H4 (cell line): ENCODE measurements at regions not wholly inside any gene's neighbourhood (a gene's known extent, or its start where the extent isn't known, plus 50 kb on each side); places are given as distances from the start of the nearest gene placed in this dataset.
"Not testable (repeated sequence)": the region's sequence is repeated elsewhere in the genome, so short reads cannot be mapped to it uniquely, and the experiment has no call there.

Experiments
- DNase-seq: peaks from one replicate; pipeline ENCODE4 v3.0.0-alpha.2; 2015; ENCODE audit warnings: low spot score

DNA sequence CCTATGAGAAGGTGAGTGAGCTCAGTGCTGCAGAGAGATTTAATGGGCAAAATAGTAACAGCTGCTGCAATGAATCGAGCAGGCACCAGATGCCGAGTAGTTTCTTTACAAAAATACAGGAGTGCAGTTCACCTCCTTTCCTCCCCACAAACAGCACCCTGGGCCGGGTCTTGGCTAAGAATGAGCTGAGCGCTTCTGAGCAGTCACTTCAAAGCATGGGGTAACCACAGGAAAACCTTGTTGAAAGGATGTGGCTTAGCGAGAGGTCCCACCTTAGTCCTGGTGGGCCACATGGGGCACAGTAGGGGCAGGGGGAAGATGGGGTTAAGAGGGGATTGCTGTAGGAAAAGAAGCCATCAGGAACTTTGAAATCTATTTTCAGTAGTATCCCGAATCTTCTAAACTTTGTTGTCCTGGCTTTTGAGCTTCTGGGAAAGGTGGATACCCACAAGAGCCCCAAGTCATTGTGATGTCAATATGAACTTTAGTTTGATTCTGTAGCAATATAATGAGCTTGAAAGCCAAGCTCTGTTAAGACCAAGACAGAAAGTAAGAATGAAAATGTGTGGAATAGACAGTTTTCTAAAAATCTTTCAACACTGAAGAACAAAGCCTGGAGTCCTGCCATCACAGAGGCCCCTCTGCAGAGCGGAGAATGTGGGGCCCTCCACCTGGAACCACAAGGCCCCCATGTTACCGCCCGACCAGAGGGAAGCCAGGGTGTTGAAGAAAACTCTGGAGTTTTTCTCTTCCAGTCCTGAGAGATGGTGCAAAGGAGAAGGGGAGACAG is 101.0 kb upstream of the ZNF236 start:
- DNase-seq = no peak

DNA sequence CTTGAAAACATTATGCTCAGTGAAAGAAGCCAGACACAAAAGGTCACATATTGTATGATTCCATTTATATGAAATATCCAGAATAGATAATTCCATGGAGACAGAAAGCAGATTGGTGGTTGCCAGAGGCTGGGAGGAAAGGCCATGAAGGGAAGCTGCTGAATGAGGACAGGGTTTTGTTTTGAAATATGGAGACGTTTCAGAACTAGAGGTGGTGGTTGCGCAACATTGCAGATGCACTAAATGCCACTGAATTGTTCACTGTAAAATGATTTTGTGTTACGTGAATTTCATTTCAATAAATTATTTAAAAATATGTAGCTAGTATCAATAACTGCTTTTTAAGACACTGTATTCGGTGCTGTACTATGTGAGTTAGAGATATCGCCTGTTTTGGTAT is 101.7 kb upstream of the ZNF236 start:
- no peak for DNase-seq

DNA sequence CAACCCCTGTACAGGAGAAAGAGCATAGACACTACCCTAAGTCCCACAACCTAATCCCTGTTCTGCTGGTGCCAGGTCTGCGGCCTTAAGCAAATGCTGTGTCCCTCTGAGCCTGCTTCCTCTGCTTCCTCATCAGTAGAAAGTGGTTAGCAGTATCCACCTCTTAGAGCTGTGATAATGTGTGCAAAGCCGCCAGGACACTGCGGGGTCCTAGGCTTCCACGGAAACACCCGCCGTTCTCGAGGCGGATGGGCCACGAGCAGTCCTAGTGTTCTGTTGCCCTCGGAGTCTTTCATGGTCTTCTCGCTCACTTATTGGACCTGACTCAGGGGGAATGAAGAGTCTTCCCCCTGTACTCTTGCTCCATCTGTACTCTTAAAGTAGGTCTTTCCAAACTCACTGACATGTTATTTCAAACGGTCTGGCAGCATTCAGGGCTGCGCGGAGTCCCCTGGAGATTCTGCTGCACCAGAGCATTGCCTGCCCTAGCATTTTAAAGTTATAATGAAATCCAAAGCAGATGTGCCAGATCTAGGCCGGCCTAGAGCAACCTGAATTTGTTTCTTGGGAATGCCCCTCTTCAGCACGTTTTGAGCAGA is 107.2 kb upstream of the ZNF236 start:
- no peak for DNase-seq

DNA sequence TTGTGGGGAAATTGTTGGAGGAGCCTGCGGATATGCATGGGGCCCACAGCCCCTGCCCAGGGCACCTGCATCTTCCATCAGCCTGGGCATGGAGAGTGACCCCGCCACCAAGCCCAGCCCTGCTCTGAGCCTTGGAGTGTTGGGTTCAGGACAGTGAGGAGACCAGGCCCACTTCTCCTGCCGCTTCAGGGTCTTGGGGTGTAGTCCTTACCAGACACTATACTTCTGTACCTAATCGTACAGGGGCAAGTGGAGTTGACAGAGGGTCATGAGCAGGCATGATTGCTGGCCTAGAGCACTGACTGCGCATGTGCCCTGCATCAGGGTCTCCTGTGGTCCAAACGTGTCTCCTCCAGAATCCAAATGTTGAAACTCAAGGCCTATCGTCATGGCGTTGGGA is 108.9 kb upstream of the ZNF236 start:
- no peak for DNase-seq

DNA sequence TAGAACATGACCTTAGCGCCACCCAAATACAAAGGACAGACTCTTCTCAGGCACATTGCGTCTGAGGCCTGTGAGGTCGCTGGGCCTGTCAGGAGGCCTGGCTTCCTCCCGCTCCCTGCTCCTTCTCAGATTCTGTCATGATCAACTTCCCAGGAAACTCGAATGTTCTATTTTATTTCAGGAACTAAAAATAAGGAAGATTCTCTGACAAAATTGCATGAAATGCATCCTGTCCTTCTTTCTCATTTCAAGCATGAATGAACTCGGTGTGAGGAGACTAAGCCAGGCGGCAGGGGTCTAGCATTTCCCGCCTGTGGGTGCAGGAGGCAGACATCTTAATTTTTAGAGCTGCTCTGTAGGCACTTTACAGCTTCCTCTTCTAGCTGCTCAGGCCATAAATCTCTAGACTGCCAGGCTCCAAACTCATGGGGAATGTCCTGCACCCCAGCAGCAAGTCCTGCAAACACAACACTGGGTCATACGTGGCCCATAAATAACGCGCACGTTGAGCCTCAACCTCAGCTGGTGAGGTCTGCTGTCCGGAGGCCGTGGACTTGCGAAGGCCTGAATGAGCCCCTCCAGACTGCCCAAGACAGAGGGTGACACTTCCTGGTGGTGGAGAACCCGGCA is 109.7 kb upstream of the ZNF236 start:
- DNase-seq = no peak

DNA sequence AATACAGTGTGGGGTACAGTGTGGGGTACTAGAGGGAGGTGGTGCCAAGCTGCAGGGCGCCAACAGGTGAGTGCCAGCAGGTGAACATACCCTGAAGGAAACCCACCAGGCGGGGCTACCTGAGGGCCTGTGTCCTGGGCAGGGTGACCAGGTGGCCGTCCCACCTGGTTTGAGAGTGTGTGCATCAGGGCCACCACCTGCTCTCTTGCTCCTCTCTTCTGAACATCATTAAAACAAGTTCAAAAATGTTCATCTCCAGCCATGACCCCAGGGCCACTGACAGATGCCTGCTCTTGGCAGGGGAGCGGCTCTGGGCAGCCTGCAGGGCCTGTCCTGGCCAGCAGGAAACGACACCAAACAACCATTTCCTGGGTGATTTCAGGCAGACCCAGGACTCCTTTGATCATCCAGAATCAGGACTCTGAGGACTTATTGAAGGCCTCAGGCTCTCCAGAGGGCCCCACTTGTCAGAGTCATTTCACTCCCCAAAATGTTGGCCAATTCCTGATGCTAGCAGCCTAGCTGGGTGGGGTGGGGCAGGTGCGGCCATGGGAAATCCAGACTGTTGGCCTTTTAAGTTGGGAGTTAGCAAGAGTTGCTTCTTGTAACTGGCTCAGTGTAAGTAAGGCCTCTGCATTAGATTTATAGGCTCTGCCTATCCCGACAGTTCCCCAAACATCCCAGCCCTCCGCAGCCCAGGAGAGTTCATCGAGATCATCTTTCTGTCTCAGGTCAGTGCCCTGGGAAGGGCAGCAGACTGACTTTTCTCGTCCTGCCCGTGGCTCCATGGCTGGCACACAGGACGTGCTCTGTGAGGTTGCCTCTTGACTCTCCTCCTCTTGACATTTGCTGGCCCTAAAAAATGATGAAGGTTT is 111.5 kb upstream of the ZNF236 start:
- no peak for DNase-seq

DNA sequence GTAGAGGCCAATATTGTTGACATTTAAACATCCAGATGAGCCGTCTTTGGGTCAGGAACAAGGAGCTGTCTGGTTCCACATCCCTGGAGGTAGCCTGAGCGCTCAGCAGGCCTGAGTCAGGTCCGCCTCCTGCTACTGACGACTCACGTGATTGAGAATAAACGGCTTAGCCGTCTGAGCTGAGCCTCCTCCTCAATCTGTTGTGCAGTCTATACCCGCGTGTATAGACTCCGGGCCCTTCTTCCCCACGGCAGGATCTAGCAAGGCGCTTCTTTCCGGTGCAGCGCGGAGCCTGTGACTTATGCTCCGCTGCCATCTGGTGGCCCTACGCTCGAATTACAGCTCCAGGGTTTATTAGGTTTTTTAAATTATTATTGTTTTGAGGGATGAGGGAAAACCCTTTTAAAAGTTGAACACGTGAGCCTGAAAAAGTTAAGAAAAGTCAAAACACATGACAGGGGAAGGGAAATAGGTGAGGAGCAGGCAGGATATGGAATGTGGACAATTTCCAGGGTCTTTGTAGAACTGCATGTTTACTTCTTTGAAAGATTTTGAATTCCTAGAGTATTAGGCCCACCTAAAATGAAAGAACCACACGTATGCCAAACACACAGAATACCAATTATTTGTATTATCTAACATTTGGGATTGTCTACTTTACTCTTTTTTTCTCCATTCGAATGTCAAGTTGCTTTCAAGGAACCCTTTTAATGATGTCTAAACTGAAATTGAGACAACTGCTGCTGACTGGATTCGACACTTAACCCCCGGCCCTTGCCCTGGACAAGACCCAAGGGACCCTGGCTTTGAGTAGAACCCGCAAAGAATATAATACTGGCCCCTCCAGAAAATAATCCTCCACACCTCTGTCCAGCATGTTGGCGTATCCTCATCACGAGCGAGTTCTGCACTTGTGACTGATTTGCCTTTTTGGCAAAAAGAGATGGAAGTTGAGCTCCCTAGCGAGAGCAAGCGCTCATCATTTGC is 112.4 kb upstream of the ZNF236 start:
- peak; percentile 67 for DNase-seq

DNA sequence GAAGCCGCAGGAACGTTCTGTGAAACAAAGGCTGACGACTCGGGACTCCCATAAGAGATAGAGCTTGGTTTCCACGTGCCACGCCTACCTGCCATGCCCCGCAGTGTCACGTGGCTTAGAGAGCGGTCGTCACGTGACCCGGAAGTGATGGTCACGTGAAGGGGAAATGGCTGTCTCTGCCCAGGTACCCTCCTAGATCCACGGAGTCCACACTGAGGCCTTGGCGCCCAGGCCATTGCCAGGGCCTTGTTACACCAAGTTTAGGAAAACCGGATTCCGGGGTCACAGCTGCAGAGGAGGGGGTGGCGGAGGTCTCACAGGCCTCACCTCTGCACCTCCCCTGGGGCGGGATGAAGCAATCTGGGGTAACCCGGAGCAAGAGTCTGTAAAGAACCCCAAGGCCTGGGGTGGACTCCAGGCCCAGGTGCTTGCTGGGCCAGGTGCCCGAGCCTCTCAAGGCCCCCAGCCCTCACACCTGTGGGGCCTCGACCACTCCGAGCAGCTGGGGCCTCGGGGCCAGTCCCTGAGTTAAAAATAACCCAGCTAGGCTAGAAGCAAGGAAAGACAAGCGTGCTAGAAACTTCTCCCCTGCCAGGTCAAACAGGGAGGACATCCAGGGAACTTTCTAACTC is 113.5 kb upstream of the ZNF236 start:
- no peak for DNase-seq

DNA sequence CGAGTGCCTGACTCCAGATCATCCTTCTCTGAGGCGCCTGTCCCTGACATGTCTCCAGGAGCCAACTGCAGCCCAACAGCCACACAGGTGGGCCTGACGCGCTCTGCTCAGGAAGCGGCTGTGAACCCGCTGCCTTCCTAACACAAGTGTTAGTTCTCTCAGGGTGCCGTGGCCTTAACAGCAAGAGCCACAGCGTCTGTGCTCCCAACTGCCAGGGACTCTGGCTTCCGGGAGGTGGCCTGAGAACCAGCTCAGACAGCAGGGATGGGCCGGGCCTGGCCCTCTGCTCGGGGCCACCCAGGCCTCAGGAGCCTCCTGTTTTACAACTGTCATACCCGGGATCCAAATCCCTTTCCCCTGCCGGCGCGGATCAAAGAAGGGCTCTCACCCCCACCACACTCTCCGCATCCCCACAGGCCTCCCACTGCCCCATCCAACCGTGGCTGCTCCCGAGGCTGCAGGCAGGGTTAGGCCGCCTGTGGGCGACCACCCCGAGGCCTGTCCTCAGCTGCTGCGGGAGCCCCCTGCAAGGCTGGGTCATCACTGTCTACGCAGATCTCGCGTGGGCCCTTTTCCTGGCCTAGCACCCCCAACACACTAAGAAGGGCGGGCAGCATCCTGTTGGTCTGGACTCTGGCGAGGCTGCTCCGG is 114.2 kb upstream of the ZNF236 start:
- no peak for DNase-seq

DNA sequence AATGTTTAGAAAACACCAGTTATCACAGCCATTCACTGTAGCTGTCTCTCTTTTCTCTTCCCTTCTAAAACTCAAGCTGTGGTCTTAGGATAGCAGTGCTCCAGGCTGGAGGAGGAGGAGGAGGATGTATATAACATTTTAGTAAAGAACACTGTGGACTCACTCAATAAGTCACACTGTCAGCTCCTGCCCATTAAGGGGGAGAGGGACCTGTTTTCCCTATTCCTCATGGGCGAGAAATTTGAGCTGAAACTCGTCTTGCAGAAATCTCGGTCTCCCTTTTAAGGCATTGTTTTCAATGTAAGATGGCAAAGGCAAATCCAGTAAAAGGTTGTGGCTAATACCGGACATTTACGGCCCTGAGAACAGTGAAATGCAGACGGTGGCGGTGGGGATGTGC is 114.8 kb upstream of the ZNF236 start:
- DNase-seq = no peak

DNA sequence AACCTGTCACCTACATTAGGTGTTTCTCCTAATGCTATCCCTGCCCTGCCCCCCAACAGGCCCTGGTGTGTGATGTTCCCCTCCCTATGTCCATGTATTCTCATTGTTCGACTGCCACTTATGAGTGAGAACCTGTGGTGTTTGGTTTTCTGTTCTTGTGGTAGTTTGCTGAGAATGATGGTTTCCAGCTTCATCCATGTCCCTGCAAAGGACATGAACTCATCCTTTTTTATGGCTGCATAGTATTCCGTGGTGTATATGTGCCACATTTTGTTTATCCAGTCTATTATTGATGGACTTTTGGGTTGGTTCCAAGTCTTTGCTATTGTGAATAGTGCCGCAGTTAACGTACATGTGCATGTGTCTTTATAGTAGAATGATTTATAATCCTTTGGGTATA is 117.8 kb upstream of the ZNF236 start:
- not testable (repeated sequence) for DNase-seq

DNA sequence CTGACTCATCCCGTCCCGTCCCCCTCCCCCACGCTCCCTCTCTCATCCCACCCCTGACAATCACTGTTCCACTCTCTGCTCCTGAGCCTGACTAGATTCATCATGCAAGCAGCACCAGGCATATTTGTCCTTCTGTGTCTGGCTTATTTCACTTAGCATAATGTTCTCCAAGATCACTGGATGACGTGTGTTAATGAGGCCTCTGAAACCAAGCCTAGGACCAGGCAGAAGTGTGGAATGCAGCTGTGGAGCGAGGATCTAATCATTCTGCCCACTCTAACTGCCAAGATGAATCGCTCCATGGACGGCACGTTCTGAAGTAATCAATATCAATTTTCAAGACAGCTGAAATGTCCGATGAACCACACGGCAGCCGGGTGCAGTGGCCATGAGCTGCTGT is 122.4 kb upstream of the ZNF236 start:
- DNase-seq = no peak

DNA sequence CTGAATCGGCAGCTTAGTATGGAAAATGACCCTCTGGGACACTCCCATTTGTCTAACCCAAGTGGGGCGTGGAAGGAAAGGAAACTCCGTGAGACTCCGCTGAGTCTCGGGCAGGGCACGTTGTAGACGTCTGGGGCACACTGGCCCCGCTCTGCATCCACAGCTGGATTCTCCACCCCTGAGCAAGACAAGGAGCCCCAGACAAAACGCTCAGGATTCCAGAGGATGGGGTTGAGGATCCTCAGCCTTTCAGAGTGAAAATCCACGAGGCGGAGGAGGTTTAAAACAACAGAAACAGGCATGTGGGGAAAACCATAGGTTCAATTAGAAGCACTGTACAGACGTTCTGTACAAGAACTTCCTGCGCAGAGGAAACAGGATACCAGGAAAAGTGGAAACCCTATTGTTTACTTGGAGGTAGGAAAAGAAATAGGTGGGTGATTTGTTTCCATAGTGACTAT is 124.9 kb upstream of the ZNF236 start:
- no peak for DNase-seq

DNA sequence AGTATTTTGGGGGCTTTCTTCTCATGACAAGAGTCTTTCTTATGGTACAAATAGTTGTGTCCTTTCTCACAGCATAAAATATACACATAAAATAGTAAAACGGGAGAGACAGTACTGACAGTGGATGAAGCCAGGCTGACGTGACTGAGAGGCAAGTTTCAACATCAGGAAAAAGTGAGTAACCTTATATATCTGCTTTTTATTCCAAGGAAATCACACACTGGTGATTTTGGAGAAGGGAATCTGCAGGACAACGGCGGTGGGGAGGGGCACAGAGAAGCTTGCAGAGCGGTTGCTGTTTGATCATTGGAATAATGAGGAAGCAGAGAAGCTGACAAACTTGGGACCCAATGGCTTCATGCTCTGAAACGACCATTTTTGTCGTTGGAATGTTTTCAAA is 130.6 kb upstream of the ZNF236 start:
- no peak for DNase-seq

DNA sequence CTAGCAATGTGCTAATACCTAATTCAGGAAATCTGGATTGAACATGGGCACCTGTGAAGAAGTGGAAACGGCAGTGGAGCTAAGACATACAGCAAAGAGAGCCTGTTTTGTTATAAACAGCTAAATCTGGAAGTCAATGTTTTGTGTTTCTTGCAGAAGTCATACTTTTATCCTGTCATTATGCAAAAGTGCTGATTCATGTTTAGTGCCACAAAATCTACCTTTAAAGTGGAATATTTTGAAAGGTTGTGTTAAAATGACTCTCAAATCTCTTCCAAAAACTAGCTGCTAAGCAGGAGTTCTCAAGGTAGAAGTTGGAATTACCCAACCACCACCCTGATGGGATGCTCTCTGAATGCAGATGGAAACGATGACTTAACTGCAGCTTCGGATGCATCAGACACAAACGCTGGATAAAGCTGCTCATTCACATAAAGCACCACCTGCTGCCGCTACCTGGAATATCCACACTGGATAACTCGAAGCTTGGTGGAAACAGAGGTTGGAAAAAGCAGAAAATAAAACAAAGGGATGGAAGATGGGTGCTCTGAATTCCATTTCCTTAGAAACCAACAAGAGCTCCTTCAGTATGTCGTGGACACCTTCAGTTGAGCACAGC is 132.6 kb upstream of the ZNF236 start:
- no peak for DNase-seq

DNA sequence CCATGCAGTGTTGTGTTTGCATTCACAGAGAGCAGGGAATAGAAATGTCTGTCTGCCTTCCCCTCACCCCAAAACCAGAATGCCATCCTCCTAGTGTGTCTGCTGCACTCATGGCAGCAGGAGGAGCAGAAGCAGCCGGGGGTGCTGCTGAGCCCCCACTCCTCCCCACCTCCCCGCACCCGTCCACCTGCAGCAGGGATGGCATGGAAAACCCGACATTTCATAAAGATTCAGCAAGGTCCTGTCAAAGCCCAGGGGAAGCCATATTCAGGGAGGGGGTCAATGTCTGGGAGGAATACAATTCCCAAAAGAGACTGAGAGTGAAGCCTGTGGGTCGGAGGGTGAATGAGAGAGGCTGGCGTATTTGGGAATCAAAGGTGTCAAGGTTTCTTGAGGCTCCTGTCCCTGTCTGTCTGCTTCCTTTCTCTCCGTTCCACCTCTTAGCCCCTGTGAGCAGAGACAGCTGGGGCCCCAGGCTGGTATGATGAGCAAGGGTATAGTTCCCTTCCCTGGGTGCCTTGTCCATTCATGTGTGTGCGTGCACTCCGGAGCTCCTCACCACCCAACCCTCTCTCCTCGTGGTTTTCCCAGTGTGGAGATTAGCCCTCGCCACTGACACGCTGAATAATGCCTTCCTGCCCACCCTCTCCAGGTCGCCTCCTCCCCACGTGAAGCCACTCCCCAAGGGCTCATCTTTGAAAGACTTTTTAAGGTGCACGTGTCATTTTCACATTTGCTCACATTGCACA is 133.5 kb upstream of the ZNF236 start:
- no peak for DNase-seq

DNA sequence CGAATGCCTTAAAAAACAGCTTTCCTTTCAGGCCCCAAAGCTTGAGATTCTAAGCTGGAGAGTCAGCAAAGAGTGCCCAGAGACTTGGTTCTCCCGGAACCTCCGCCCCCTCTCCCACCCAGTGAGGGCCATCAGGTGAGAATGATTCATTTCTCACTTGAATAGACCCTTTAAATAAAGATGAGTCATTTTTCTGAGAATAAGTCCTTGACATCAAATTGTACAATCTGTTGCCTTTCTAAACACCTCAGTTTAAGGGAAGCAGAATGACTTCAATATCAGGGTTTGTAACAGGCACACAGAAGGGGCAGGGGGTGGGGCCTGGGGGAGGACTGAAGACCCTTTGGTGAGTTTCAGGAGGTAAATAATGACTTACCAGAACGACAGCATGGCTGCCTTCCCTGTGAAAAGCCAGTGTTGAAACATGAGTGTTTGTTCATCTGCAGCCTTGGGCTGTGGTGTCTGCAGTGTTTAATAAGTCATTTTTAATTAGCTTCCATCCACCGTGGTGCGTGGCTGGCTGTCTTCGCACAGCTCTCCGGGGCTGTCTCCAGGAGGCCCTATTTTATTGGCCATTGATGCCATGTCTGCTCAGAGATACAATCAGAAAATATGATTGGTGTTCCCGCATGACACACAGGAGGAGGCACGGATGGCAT is 134.9 kb upstream of the ZNF236 start:
- no peak for DNase-seq

DNA sequence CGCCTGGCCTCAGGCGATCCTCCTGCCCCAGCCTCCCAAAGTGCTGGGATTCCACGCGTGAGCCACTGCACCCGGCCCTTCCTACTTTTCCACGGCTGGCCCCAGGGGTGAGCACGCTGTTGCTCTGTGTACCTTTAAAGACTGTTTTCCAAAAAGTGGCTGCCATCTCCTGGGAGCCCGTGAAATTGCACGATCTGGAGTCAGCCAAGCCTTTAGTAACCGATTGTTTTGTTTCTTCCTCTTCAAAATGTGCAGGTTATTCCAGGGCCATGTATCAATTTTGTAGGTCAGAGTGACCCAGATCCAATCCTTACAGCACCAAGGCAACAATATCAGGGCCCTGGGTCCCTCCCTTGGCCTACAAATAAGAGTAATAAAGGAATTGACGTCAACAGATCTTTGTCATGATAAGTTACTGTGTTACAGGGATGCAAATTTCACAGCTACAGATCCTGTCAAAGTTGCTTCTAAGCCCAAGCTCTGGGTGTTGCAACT is 135.6 kb upstream of the ZNF236 start:
- DNase-seq = peak; percentile 60
